GM12878 (cell line): ENCODE measurements at regions not wholly inside any gene's neighbourhood (a gene's known extent, or its start where the extent isn't known, plus 50 kb on each side); places are given as distances from the start of the nearest gene placed in this dataset.

Experiments
- ATAC-seq: fragments of 200-7000 bp; cut with Tn5 transposase; 3 replicates; pipeline ENCODE4 v1.9.1; 2020; ENCODE audit warnings: mild to moderate bottlenecking, moderate library complexity
- BruUV-seq: library from RNA; stranded (reverse); fragments of 400-500 nt; replicated peaks from 2 replicates; lab custom pipeline; 2021; lab: Mats Ljungman, UMichigan
- CTCF ChIA-PET: fragments of 300-600 bp; sonication (Branson Sonifier 250); formaldehyde crosslinking; extraction: SDS; loops from one replicate; lab custom pipeline; 2021; ENCODE audit warnings: inconsistent platforms; lab: Yijun Ruan, JAX
- POLR2A ChIA-PET: fragments of 350-600 bp; formaldehyde crosslinking; extraction: SDS; loops from one replicate; lab custom pipeline; 2021; ENCODE audit warnings: inconsistent platforms; lab: Charles Lee
- RAD21 ChIA-PET: fragments of 300-600 bp; sonication (Branson Sonifier 250); formaldehyde crosslinking; loops from one replicate; lab custom pipeline; 2023; ENCODE audit warnings: antibody characterized with exemption; ENCODE audit not compliant: unreplicated experiment; lab: Charles Lee
- SMC1A ChIA-PET: fragments of 300-600 bp; sonication (Branson Sonifier 250); formaldehyde crosslinking; loops from one replicate; lab custom pipeline; 2023; ENCODE audit not compliant: unreplicated experiment, uncharacterized antibody; lab: Charles Lee
- DNase-seq: peaks from one replicate; pipeline ENCODE4 v3.0.0-alpha.2; 2011; ENCODE audit warnings: low read depth, low spot score
- FAIRE-seq: peaks from 3 replicates; lab custom pipeline; 2011; peaks lifted over from hg19 to GRCh38; lab: Jason Lieb, UNC
- H2AFZ ChIP-seq: 2 replicates; pipeline ENCODE4 v1.6.0; 2011; ENCODE audit warnings: low read depth, low read length, control low read depth; ENCODE audit not compliant: control insufficient read depth
- H3K27ac ChIP-seq: 2 replicates; pipeline ENCODE4 v1.5.1; 2011; ENCODE audit warnings: control low read depth; ENCODE audit not compliant: control insufficient read depth, insufficient read depth
- H3K27me3 ChIP-seq, 2 experiments: replicated peaks in 1 of 2; 2 replicates each; pipeline versions ENCODE4 v1.6.0 to v1.6.1; 2011; ENCODE audit warnings: low read length in 1 of 2; ENCODE audit not compliant: control insufficient read depth in 2 of 2, insufficient read depth in 2 of 2
- H3K36me3 ChIP-seq, 2 experiments: 2 replicates each; pipeline ENCODE4 v1.5.1; 2011; ENCODE audit warnings: low read length in 1 of 2; ENCODE audit not compliant: control insufficient read depth in 2 of 2, insufficient read depth in 2 of 2
- H3K4me1 ChIP-seq: 2 replicates; pipeline ENCODE4 v1.6.1; 2011; ENCODE audit warnings: mild to moderate bottlenecking, low read length, moderate library complexity, mixed read lengths; ENCODE audit not compliant: control insufficient read depth, insufficient read depth
- H3K4me2 ChIP-seq: 2 replicates; pipeline ENCODE4 v1.6.0; 2011; ENCODE audit warnings: control low read depth; ENCODE audit not compliant: control insufficient read depth, insufficient read depth
- H3K4me3 ChIP-seq: fragments of 200-600 bp; sonication (generic); 2 replicates; pipeline ENCODE4 v1.5.1; 2016
- H3K79me2 ChIP-seq: 2 replicates; pipeline ENCODE4 v1.6.0; 2011; ENCODE audit warnings: low read length; ENCODE audit not compliant: control insufficient read depth, insufficient read depth
- H3K9ac ChIP-seq: 2 replicates; pipeline ENCODE4 v1.8.0; 2011; ENCODE audit warnings: low read length, control low read depth, mixed read lengths; ENCODE audit not compliant: control insufficient read depth, insufficient read depth
- H3K9me3 ChIP-seq: replicated peaks from 3 replicates; pipeline ENCODE4 v1.5.1; 2011; ENCODE audit warnings: mild to moderate bottlenecking, low read length; ENCODE audit not compliant: control insufficient read depth, insufficient read depth
- H4K20me1 ChIP-seq: 2 replicates; pipeline ENCODE4 v1.6.0; 2011; ENCODE audit not compliant: control insufficient read depth, insufficient read depth
- CEBPZ ChIP-seq: fragments of 150-350 bp; IDR thresholded peaks from 2 replicates; pipeline ENCODE4 v1.6.1; 2016; ENCODE audit warnings: low read depth, low read length
- DPF2 ChIP-seq: fragments of 450-650 bp; IDR thresholded peaks from 2 replicates; pipeline ENCODE4 v1.6.1; 2017; ENCODE audit warnings: mild to moderate bottlenecking
- ETV6 ChIP-seq, 2 experiments: fragments of 450-650 bp in 1 of 2; IDR thresholded peaks in 1 of 2; conservative IDR thresholded peaks in 1 of 2; 2 replicates each; pipeline ENCODE4 v1.6.1; 2014; ENCODE audit warnings: antibody characterized with exemption in 1 of 2, borderline replicate concordance in 1 of 2, low read depth in 1 of 2, mild to moderate bottlenecking in 1 of 2, moderate library complexity in 1 of 2
- NFYA ChIP-seq: IDR thresholded peaks from 2 replicates; pipeline ENCODE4 v1.6.1; 2011; ENCODE audit warnings: low read depth, mild to moderate bottlenecking, low read length, improper control_type of control experiment, borderline replicate concordance
- SREBF2 ChIP-seq: IDR thresholded peaks from 2 replicates; pipeline ENCODE4 v1.6.1; 2012; ENCODE audit warnings: mild to moderate bottlenecking, low read length
- WGBS: methylation state at CpG from one replicate; pipeline ENCODE4 v1.1.6; 2016; ENCODE audit warnings: low lambda C conversion rate; ENCODE audit not compliant: insufficient replicate concordance, insufficient coverage; ENCODE audit errors: missing lambda C conversion rate; 5-methylcytosine and 5-hydroxymethylcytosine counted together
- in situ Hi-C: fragments of 300-500 bp; cut with MboI; formaldehyde crosslinking; loops from 9 replicates; pipeline ENCODE4 v1.14.3; 2018; ENCODE audit warnings: mixed read lengths
- intact Hi-C: fragments of 100-400 bp; cut with micrococcal nuclease; formaldehyde crosslinking; loops from one replicate; pipeline ENCODE4 v1.14.2; 2022; ENCODE audit not compliant: unreplicated experiment
- TF ChIP-seq, protein P1 (sequence below): IDR thresholded peaks from 2 replicates; pipeline ENCODE4 v1.6.1; 2011; ENCODE audit warnings: mild to moderate bottlenecking, low read depth, low read length, moderate library complexity; ENCODE audit not compliant: insufficient replicate concordance
- TF ChIP-seq, protein P2 (sequence below): fragments of 450-650 bp; IDR thresholded peaks from 2 replicates; pipeline ENCODE4 v1.6.1; 2016; ENCODE audit warnings: mild to moderate bottlenecking, moderate library complexity, borderline replicate concordance
- TF ChIP-seq, protein P3 (sequence below): IDR thresholded peaks from 2 replicates; pipeline ENCODE4 v1.6.1; 2011; ENCODE audit warnings: low read depth, low read length, improper control_type of control experiment, borderline replicate concordance
- TF ChIP-seq, protein P4 (sequence below): fragments of 450-650 bp; IDR thresholded peaks from 2 replicates; pipeline ENCODE4 v1.6.1; 2018; ENCODE audit warnings: mild to moderate bottlenecking, low read depth, moderate library complexity; ENCODE audit not compliant: partially characterized antibody

- TF ChIP-seq, protein P1, sequence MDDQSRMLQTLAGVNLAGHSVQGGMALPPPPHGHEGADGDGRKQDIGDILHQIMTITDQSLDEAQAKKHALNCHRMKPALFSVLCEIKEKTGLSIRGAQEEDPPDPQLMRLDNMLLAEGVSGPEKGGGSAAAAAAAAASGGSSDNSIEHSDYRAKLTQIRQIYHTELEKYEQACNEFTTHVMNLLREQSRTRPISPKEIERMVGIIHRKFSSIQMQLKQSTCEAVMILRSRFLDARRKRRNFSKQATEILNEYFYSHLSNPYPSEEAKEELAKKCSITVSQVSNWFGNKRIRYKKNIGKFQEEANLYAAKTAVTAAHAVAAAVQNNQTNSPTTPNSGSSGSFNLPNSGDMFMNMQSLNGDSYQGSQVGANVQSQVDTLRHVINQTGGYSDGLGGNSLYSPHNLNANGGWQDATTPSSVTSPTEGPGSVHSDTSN, result no peak
- no peak for TF ChIP-seq ETV6 (conservative IDR thresholded peaks at IDR 0.05 in 1 of 2, IDR thresholded peaks at IDR 0.05 in 1 of 2; ENCODE audit: borderline replicate concordance in 1 of 2, low read depth in 1 of 2)
These were observed 236.4 kb upstream of the GPR26 start (continued) for GRCh38 chr10:123429706-123430221.

- 76% methylated on average over 6 of the region's 6 CpGs for WGBS
- no peaks in the 10 kb centered on the region for H3K27me3 ChIP-seq
- no peak for ATAC-seq
- H3K79me2 ChIP-seq, result no peaks in the 10 kb centered on the region
- H3K9me3 ChIP-seq, result no peaks in the 10 kb centered on the region; the same call in 2 of the 3 replicates
- CTCF ChIA-PET, result no interaction called here
- intact Hi-C loops, result no loop called here
- TF ChIP-seq, protein P2, sequence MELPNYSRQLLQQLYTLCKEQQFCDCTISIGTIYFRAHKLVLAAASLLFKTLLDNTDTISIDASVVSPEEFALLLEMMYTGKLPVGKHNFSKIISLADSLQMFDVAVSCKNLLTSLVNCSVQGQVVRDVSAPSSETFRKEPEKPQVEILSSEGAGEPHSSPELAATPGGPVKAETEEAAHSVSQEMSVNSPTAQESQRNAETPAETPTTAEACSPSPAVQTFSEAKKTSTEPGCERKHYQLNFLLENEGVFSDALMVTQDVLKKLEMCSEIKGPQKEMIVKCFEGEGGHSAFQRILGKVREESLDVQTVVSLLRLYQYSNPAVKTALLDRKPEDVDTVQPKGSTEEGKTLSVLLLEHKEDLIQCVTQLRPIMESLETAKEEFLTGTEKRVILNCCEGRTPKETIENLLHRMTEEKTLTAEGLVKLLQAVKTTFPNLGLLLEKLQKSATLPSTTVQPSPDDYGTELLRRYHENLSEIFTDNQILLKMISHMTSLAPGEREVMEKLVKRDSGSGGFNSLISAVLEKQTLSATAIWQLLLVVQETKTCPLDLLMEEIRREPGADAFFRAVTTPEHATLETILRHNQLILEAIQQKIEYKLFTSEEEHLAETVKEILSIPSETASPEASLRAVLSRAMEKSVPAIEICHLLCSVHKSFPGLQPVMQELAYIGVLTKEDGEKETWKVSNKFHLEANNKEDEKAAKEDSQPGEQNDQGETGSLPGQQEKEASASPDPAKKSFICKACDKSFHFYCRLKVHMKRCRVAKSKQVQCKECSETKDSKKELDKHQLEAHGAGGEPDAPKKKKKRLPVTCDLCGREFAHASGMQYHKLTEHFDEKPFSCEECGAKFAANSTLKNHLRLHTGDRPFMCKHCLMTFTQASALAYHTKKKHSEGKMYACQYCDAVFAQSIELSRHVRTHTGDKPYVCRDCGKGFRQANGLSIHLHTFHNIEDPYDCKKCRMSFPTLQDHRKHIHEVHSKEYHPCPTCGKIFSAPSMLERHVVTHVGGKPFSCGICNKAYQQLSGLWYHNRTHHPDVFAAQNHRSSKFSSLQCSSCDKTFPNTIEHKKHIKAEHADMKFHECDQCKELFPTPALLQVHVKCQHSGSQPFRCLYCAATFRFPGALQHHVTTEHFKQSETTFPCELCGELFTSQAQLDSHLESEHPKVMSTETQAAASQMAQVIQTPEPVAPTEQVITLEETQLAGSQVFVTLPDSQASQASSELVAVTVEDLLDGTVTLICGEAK, result no peak
- no peak for TF ChIP-seq CEBPZ
- TF ChIP-seq, protein P3, sequence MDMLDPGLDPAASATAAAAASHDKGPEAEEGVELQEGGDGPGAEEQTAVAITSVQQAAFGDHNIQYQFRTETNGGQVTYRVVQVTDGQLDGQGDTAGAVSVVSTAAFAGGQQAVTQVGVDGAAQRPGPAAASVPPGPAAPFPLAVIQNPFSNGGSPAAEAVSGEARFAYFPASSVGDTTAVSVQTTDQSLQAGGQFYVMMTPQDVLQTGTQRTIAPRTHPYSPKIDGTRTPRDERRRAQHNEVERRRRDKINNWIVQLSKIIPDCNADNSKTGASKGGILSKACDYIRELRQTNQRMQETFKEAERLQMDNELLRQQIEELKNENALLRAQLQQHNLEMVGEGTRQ, result no peak
- TF ChIP-seq NFYA, result no peak
- TF ChIP-seq SREBF2, result no peak
- no peak for TF ChIP-seq DPF2
- TF ChIP-seq, protein P4, sequence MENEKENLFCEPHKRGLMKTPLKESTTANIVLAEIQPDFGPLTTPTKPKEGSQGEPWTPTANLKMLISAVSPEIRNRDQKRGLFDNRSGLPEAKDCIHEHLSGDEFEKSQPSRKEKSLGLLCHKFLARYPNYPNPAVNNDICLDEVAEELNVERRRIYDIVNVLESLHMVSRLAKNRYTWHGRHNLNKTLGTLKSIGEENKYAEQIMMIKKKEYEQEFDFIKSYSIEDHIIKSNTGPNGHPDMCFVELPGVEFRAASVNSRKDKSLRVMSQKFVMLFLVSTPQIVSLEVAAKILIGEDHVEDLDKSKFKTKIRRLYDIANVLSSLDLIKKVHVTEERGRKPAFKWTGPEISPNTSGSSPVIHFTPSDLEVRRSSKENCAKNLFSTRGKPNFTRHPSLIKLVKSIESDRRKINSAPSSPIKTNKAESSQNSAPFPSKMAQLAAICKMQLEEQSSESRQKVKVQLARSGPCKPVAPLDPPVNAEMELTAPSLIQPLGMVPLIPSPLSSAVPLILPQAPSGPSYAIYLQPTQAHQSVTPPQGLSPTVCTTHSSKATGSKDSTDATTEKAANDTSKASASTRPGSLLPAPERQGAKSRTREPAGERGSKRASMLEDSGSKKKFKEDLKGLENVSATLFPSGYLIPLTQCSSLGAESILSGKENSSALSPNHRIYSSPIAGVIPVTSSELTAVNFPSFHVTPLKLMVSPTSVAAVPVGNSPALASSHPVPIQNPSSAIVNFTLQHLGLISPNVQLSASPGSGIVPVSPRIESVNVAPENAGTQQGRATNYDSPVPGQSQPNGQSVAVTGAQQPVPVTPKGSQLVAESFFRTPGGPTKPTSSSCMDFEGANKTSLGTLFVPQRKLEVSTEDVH, result no peak
- TF ChIP-seq, all 136 proteins: peak for 0
- in situ Hi-C loops, result no loop called here
- ChIA-PET RAD21 (no interaction called here), POLR2A (no interaction called here), SMC1A (no interaction called here)
- DNase-seq, result no peak
- Histone ChIP-seq H3K4me1 (no peaks in the 10 kb centered on the region; the same call in 1 of the 2 replicates), H3K9ac (no peak overlapping the region), H4K20me1 (no peaks in the 10 kb centered on the region), H3K27ac (no peak overlapping the region), H3K4me3 (no peak overlapping the region), H3K36me3 (no peaks in the 10 kb centered on the region), H3K4me2 (no peak overlapping the region), H2AFZ (no peak overlapping the region)
- no peak for FAIRE-seq
- no TSS peak for BruUV-seq
These were observed 232.6 kb upstream of the GPR26 start for GRCh38 chr10:123433539-123433938.
